Liver (tissue), 7 donors: ENCODE measurements at regions not wholly inside any gene's neighbourhood (a gene's known extent, or its start where the extent isn't known, plus 50 kb on each side); places are given as distances from the start of the nearest gene placed in this dataset.

ENCODE experiments used
- DNase-seq: peaks from one replicate; pipeline ENCODE4 v3.0.0-alpha.2; 2017; ENCODE audit warnings: low spot score
- H3K27ac ChIP-seq, 2 donors: one replicate each; pipeline ENCODE4 v1.7.0; 2013; ENCODE audit warnings: inconsistent platforms in 2 of 2, low read length in 2 of 2, control low read depth in 1 of 2, low read depth in 1 of 2, mild to moderate bottlenecking in 1 of 2
- H3K27me3 ChIP-seq, 4 donors: one replicate each; pipeline versions ENCODE4 v1.6.1 to v1.7.0; 2013; ENCODE audit warnings: low read length in 3 of 4, inconsistent platforms in 1 of 4, mild to moderate bottlenecking in 1 of 4, moderate library complexity in 1 of 4; ENCODE audit not compliant: control insufficient read depth in 4 of 4, insufficient read depth in 4 of 4
- H3K36me3 ChIP-seq, 4 donors: one replicate each; pipeline versions ENCODE4 v1.6.1 to v1.7.0; 2013; ENCODE audit warnings: low read length in 3 of 4, mild to moderate bottlenecking in 3 of 4, low read depth in 1 of 4, moderate library complexity in 1 of 4; ENCODE audit not compliant: control insufficient read depth in 4 of 4, insufficient read depth in 3 of 4
- H3K4me1 ChIP-seq, 4 donors: one replicate each; pipeline versions ENCODE4 v1.6.1 to v1.7.0; 2013; ENCODE audit warnings: low read length in 3 of 4, mild to moderate bottlenecking in 3 of 4, moderate library complexity in 1 of 4; ENCODE audit not compliant: control insufficient read depth in 4 of 4, insufficient read depth in 4 of 4
- H3K4me3 ChIP-seq, 3 donors: one replicate each; pipeline versions ENCODE4 v1.6.1 to v1.7.0; 2013; ENCODE audit warnings: low read length in 3 of 3, control low read depth in 1 of 3, low read depth in 1 of 3, mild to moderate bottlenecking in 1 of 3
- H3K9ac ChIP-seq, 2 donors: one replicate each; pipeline ENCODE4 v1.7.0; 2013; ENCODE audit warnings: low read length in 2 of 2, mild to moderate bottlenecking in 2 of 2, moderate library complexity in 2 of 2, control low read depth in 1 of 2, low read depth in 1 of 2
- H3K9me3 ChIP-seq, 4 donors: one replicate each; pipeline versions ENCODE4 v1.6.1 to v1.7.0; 2013; ENCODE audit warnings: low read length in 3 of 4; ENCODE audit not compliant: control insufficient read depth in 4 of 4
- ATF3 ChIP-seq: IDR thresholded peaks from 2 replicates; pipeline ENCODE4 v1.6.1; 2016; ENCODE audit warnings: antibody characterized with exemption
- EGR1 ChIP-seq, 2 donors: IDR thresholded peaks; 2 replicates each; pipeline ENCODE4 v1.6.1; 2016 to 2018; ENCODE audit warnings: antibody characterized with exemption in 2 of 2, low read depth in 2 of 2
- FOXA1 ChIP-seq: IDR thresholded peaks from 2 replicates; pipeline ENCODE4 v1.6.1; 2016; ENCODE audit warnings: antibody characterized with exemption
- FOXA2 ChIP-seq: IDR thresholded peaks from 2 replicates; pipeline ENCODE4 v1.6.1; 2016; ENCODE audit warnings: antibody characterized with exemption
- GABPA ChIP-seq, 2 donors: IDR thresholded peaks in 1 of 2; conservative IDR thresholded peaks in 1 of 2; 2 replicates each; pipeline ENCODE4 v1.6.1; 2016; ENCODE audit warnings: antibody characterized with exemption in 2 of 2, mild to moderate bottlenecking in 1 of 2, moderate library complexity in 1 of 2
- HNF4A ChIP-seq, 2 donors: conservative IDR thresholded peaks; 2 replicates each; pipeline ENCODE4 v1.6.1; 2016; ENCODE audit warnings: antibody characterized with exemption in 2 of 2, mild to moderate bottlenecking in 2 of 2
- HNF4G ChIP-seq: IDR thresholded peaks from 2 replicates; pipeline ENCODE4 v1.6.1; 2016; ENCODE audit warnings: antibody characterized with exemption
- JUND ChIP-seq, 2 donors: IDR thresholded peaks; 2 replicates each; pipeline ENCODE4 v1.6.1; 2016; ENCODE audit warnings: antibody characterized with exemption in 2 of 2
- NR2F2 ChIP-seq: IDR thresholded peaks from 2 replicates; pipeline ENCODE4 v1.6.1; 2016; ENCODE audit warnings: antibody characterized with exemption
- RAD21 ChIP-seq, 2 donors: IDR thresholded peaks; 2 replicates each; pipeline ENCODE4 v1.6.1; 2016; ENCODE audit warnings: antibody characterized with exemption in 2 of 2, mild to moderate bottlenecking in 2 of 2
- REST ChIP-seq: IDR thresholded peaks from 2 replicates; pipeline ENCODE4 v1.6.1; 2016; ENCODE audit warnings: antibody characterized with exemption, mild to moderate bottlenecking
- RXRA ChIP-seq, 2 donors: IDR thresholded peaks; 2 replicates each; pipeline ENCODE4 v1.6.1; 2017 to 2018; ENCODE audit warnings: antibody characterized with exemption in 2 of 2, mild to moderate bottlenecking in 1 of 2
- TAF1 ChIP-seq: conservative IDR thresholded peaks from 2 replicates; pipeline ENCODE4 v1.6.1; 2016; ENCODE audit warnings: antibody characterized with exemption, mild to moderate bottlenecking
- YY1 ChIP-seq: IDR thresholded peaks from 2 replicates; pipeline ENCODE4 v1.6.1; 2016; ENCODE audit warnings: antibody characterized with exemption, mild to moderate bottlenecking
- ZBTB33 ChIP-seq: IDR thresholded peaks from 2 replicates; pipeline ENCODE4 v1.6.1; 2016; ENCODE audit warnings: antibody characterized with exemption
- WGBS: extraction: QIAGEN DNeasy Blood & Tissue Kit; methylation state at CpG from one replicate; pipeline ENCODE4 v1.1.7; 2013; 5-methylcytosine and 5-hydroxymethylcytosine counted together
- donor health status: healthy.
- donor health status: healthy.
- donor health status: healthy.
- donor health status: healthy.

- Histone ChIP-seq H3K27ac (no peak overlapping the region), H3K36me3 (no peaks in the 10 kb centered on the region), H3K9ac (no peak overlapping the region), H3K4me1 (no peaks in the 10 kb centered on the region), H3K4me3 (no peak overlapping the region), H3K9me3 (no peaks in the 10 kb centered on the region), H3K27me3 (no peaks in the 10 kb centered on the region)
- no peak for DNase-seq
- WGBS: 86% methylated on average over 19 of the region's 19 CpGs
- no peak for TF ChIP-seq FOXA2
- TF ChIP-seq JUND (IDR thresholded peaks at IDR 0.05): no peak
- TF ChIP-seq REST: no peak
- TF ChIP-seq RXRA (IDR thresholded peaks at IDR 0.05): no peak
- TF ChIP-seq ZBTB33: no peak
- TF ChIP-seq YY1: no peak
- no peak for TF ChIP-seq EGR1 (IDR thresholded peaks at IDR 0.05; ENCODE audit: low read depth in 2 of 2)
- no peak for TF ChIP-seq HNF4A (conservative IDR thresholded peaks at IDR 0.05)
- TF ChIP-seq GABPA (IDR thresholded peaks at IDR 0.05 in 1 of 2, conservative IDR thresholded peaks at IDR 0.05 in 1 of 2): no peak
- no peak for TF ChIP-seq RAD21 (IDR thresholded peaks at IDR 0.05)
- no peak for TF ChIP-seq FOXA1
- TF ChIP-seq ATF3: no peak
- no peak for TF ChIP-seq HNF4G
- TF ChIP-seq TAF1: no peak
Measured at GRCh38 chr2:443216-443615, 155.3 kb upstream of the ALKAL2 start.

- TF ChIP-seq NR2F2: no peak
- TF ChIP-seq FOXA1: no peak
- TF ChIP-seq EGR1 (IDR thresholded peaks at IDR 0.05; ENCODE audit: low read depth in 2 of 2): no peak
- Histone ChIP-seq H3K27me3 (no peaks in the 10 kb centered on the region), H3K9me3 (no peaks in the 10 kb centered on the region), H3K27ac (no peak overlapping the region), H3K4me1 (no peaks in the 10 kb centered on the region), H3K36me3 (no peaks in the 10 kb centered on the region), H3K9ac (no peak overlapping the region), H3K4me3 (no peak overlapping the region)
- no peak for DNase-seq
- WGBS: 75% methylated on average over 16 of the region's 16 CpGs
Measured at GRCh38 chr2:441258-442022, 153.5 kb upstream of the ALKAL2 start.
